Lung (tissue), 11 donors: ENCODE measurements at regions not wholly inside any gene's neighbourhood (a gene's known extent, or its start where the extent isn't known, plus 50 kb on each side); places are given as distances from the start of the nearest gene placed in this dataset.

Experiments used
- ATAC-seq: fragments of 200-7000 bp; cut with Tn5 transposase; one replicate; pipeline ENCODE4 v1.9.1; 2020; ENCODE audit warnings: moderate number of reproducible peaks; ENCODE audit not compliant: insufficient read depth, low FRiP score
- DNase-seq, 3 donors: peaks; one replicate each; pipeline ENCODE4 v3.0.0-alpha.2; 2013 to 2017
- H3K27ac ChIP-seq, 2 donors: one replicate each; pipeline ENCODE4 v1.5.1; 2013; ENCODE audit warnings: mild to moderate bottlenecking in 2 of 2, moderate library complexity in 2 of 2, control low read depth in 1 of 2, inconsistent platforms in 1 of 2, low read depth in 1 of 2, low read length in 1 of 2
- H3K27me3 ChIP-seq, 3 donors: one replicate each; pipeline ENCODE4 v1.5.1; 2013; ENCODE audit warnings: low read length in 2 of 3; ENCODE audit not compliant: control insufficient read depth in 3 of 3, insufficient read depth in 3 of 3
- H3K36me3 ChIP-seq, 4 donors: one replicate each; pipeline ENCODE4 v1.5.1; 2013; ENCODE audit warnings: low read length in 4 of 4, mild to moderate bottlenecking in 1 of 4, moderate library complexity in 1 of 4; ENCODE audit not compliant: control insufficient read depth in 4 of 4, insufficient read depth in 4 of 4
- H3K4me1 ChIP-seq, 5 donors: one replicate each; pipeline ENCODE4 v1.5.1; 2013; ENCODE audit warnings: low read length in 5 of 5, mild to moderate bottlenecking in 2 of 5, moderate library complexity in 1 of 5; ENCODE audit not compliant: control insufficient read depth in 5 of 5, insufficient read depth in 5 of 5
- H3K4me3 ChIP-seq: one replicate; pipeline ENCODE4 v1.5.1; 2013; ENCODE audit warnings: mild to moderate bottlenecking, control low read depth, moderate library complexity
- H3K9ac ChIP-seq, 2 donors: one replicate each; pipeline ENCODE4 v1.5.1; 2013; ENCODE audit warnings: low read length in 2 of 2, control low read depth in 1 of 2; ENCODE audit not compliant: insufficient read depth in 1 of 2
- H3K9me3 ChIP-seq, 4 donors: one replicate each; pipeline ENCODE4 v1.5.1; 2013; ENCODE audit warnings: low read length in 3 of 4, mild to moderate bottlenecking in 1 of 4, moderate library complexity in 1 of 4; ENCODE audit not compliant: control insufficient read depth in 4 of 4, insufficient read depth in 3 of 4
- CTCF ChIP-seq: IDR thresholded peaks from 2 replicates; pipeline ENCODE4 v1.5.1; 2012; ENCODE audit warnings: mild to moderate bottlenecking; ENCODE audit errors: control extremely low read depth, extremely low read depth
- WGBS, 2 donors: extraction: QIAGEN DNeasy Blood & Tissue Kit; methylation state at CpG; one replicate each; pipeline ENCODE4 v1.1.7; 2013; 5-methylcytosine and 5-hydroxymethylcytosine counted together
- donor health status: control.
- donor health status: control.
- donor health status: Bipolar disorder and iron deficiency.
- donor health status: healthy.
- donor health status: DM: yes; HTN: yes; CAD: no.

- WGBS, 2 donors = 80 to 94% methylated on average over 3 of the region's 3 CpGs
Measured at GRCh38 chr2:147575106-147575505, 269.7 kb upstream of the ACVR2A start.

GRCh38 chr2:147572622-147573021 lies 272.2 kb upstream of the ACVR2A start:
- WGBS, 2 donors = 80 to 93% methylated on average over 2 of the region's 2 CpGs
- Histone ChIP-seq H3K4me1 (no peaks in the 10 kb centered on the region), H3K36me3 (no peaks in the 10 kb centered on the region), H3K9me3 (peaks cover 0 to 3% (median 2%) of the 10 kb centered on the region in 4 donors), H3K9ac (no peak overlapping the region), H3K27ac (no peak overlapping the region), H3K27me3 (no peaks in the 10 kb centered on the region), H3K4me3 (no peak overlapping the region)
- DNase-seq (no peak), ATAC-seq (no peak)
- no peak for TF ChIP-seq CTCF

More at GRCh38 chr2:147575106-147575505, 269.7 kb upstream of the ACVR2A start:
- ATAC-seq (no peak), DNase-seq (no peak)
- no peak overlapping the region for H3K27ac ChIP-seq
- no peaks in the 10 kb centered on the region for H3K27me3 ChIP-seq
- no peaks in the 10 kb centered on the region for H3K4me1 ChIP-seq
- peaks cover 0 to 3% (median 2%) of the 10 kb centered on the region in 4 donors for H3K9me3 ChIP-seq
- no peak overlapping the region for H3K9ac ChIP-seq
- H3K36me3 ChIP-seq = no peaks in the 10 kb centered on the region
- TF ChIP-seq CTCF = no peak
- no peak overlapping the region for H3K4me3 ChIP-seq

GRCh38 chr2:147569426-147569825 lies 275.4 kb upstream of the ACVR2A start:
- Histone ChIP-seq H3K9ac (no peak overlapping the region), H3K9me3 (peaks cover 0 to 3% (median 2%) of the 10 kb centered on the region in 4 donors), H3K27ac (no peak overlapping the region), H3K4me1 (peaks cover 0 to 7% (median 0%) of the 10 kb centered on the region in 5 donors), H3K36me3 (no peaks in the 10 kb centered on the region), H3K27me3 (no peaks in the 10 kb centered on the region), H3K4me3 (no peak overlapping the region)
- WGBS, 2 donors = 52 to 78% methylated on average over 3 of the region's 3 CpGs
- no peak for ATAC-seq
- TF ChIP-seq CTCF = no peak
- DNase-seq = no peak

GRCh38 chr2:147568109-147568508 lies 276.7 kb upstream of the ACVR2A start:
- no peak for TF ChIP-seq CTCF
- Histone ChIP-seq H3K27ac (no peak overlapping the region), H3K4me3 (no peak overlapping the region), H3K9ac (no peak overlapping the region), H3K27me3 (no peaks in the 10 kb centered on the region), H3K9me3 (peaks cover 0 to 3% (median 2%) of the 10 kb centered on the region in 4 donors), H3K36me3 (no peaks in the 10 kb centered on the region), H3K4me1 (peaks cover 0 to 7% (median 0%) of the 10 kb centered on the region in 5 donors)
- ATAC-seq = no peak
- WGBS, 2 donors = 94 to 97% methylated on average over 3 of the region's 3 CpGs
- DNase-seq = no peak
